ENCODE measurements at regions not wholly inside any gene's neighbourhood (a gene's known extent, or its start where the extent isn't known, plus 50 kb on each side); places are given as distances from the start of the nearest gene placed in this dataset.

DNA sequence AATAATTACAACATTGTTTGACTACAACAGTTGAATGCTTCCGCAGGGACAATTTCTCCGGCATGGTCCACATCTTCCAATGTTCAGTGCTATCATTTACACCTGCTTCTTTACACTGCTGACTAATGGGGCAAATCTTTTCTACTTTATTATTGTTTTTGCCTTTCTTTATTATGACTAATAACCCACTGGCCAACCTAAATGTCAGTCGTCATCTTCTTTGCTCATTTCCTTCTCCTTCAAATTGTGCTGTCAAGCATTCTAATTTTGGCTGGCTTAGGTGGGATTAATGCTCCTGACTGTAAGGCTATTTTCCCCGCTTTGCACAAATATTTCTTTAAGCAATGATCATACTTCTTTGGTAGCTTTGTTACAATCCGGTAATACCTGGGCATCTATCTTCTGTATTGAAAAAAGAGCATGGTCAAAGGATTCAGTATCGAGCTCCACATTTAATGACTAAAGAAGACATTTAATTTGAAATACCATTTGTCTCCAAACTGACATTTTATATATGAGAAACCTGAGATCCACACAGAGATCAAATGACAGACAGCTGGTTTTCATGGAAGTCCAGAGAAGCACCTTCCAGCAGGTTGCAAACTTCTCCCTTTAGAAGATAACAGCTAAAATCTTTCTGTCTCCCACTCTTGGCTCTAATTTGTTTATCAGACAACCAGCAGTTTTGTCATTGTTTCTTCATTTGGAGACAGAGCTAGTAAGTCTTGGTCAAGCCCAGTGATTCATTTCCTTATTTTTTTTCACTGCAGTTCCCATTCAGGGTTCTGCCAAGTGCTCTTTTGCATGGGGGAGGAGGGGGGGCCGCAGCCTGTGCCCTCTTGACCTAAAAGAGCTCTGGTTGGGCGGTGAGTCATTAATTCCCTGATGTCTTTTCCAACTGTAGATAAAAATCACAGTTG, 132.9 kb downstream of the SOCS6 start:
- TF ChIP-seq, protein P1, sequence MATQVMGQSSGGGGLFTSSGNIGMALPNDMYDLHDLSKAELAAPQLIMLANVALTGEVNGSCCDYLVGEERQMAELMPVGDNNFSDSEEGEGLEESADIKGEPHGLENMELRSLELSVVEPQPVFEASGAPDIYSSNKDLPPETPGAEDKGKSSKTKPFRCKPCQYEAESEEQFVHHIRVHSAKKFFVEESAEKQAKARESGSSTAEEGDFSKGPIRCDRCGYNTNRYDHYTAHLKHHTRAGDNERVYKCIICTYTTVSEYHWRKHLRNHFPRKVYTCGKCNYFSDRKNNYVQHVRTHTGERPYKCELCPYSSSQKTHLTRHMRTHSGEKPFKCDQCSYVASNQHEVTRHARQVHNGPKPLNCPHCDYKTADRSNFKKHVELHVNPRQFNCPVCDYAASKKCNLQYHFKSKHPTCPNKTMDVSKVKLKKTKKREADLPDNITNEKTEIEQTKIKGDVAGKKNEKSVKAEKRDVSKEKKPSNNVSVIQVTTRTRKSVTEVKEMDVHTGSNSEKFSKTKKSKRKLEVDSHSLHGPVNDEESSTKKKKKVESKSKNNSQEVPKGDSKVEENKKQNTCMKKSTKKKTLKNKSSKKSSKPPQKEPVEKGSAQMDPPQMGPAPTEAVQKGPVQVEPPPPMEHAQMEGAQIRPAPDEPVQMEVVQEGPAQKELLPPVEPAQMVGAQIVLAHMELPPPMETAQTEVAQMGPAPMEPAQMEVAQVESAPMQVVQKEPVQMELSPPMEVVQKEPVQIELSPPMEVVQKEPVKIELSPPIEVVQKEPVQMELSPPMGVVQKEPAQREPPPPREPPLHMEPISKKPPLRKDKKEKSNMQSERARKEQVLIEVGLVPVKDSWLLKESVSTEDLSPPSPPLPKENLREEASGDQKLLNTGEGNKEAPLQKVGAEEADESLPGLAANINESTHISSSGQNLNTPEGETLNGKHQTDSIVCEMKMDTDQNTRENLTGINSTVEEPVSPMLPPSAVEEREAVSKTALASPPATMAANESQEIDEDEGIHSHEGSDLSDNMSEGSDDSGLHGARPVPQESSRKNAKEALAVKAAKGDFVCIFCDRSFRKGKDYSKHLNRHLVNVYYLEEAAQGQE (IDR thresholded peaks at IDR 0.05; ENCODE audit: low read depth), result no peak
- TF ChIP-seq, protein P2, sequence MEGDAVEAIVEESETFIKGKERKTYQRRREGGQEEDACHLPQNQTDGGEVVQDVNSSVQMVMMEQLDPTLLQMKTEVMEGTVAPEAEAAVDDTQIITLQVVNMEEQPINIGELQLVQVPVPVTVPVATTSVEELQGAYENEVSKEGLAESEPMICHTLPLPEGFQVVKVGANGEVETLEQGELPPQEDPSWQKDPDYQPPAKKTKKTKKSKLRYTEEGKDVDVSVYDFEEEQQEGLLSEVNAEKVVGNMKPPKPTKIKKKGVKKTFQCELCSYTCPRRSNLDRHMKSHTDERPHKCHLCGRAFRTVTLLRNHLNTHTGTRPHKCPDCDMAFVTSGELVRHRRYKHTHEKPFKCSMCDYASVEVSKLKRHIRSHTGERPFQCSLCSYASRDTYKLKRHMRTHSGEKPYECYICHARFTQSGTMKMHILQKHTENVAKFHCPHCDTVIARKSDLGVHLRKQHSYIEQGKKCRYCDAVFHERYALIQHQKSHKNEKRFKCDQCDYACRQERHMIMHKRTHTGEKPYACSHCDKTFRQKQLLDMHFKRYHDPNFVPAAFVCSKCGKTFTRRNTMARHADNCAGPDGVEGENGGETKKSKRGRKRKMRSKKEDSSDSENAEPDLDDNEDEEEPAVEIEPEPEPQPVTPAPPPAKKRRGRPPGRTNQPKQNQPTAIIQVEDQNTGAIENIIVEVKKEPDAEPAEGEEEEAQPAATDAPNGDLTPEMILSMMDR (IDR thresholded peaks at IDR 0.05 in 2 of 3, conservative IDR thresholded peaks at IDR 0.05 in 1 of 3; ENCODE audit: borderline replicate concordance in 1 of 3, insufficient read depth in 1 of 3, low read depth in 2 of 3, low read length in 2 of 3), result no peak
- TF ChIP-seq, protein P3, sequence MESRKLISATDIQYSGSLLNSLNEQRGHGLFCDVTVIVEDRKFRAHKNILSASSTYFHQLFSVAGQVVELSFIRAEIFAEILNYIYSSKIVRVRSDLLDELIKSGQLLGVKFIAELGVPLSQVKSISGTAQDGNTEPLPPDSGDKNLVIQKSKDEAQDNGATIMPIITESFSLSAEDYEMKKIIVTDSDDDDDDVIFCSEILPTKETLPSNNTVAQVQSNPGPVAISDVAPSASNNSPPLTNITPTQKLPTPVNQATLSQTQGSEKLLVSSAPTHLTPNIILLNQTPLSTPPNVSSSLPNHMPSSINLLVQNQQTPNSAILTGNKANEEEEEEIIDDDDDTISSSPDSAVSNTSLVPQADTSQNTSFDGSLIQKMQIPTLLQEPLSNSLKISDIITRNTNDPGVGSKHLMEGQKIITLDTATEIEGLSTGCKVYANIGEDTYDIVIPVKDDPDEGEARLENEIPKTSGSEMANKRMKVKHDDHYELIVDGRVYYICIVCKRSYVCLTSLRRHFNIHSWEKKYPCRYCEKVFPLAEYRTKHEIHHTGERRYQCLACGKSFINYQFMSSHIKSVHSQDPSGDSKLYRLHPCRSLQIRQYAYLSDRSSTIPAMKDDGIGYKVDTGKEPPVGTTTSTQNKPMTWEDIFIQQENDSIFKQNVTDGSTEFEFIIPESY (IDR thresholded peaks at IDR 0.05; ENCODE audit: extremely low read depth, insufficient replicate concordance, low read length), result peak; percentile 67
- peak; percentile 77 for TF ChIP-seq YY1 (IDR thresholded peaks at IDR 0.05; ENCODE audit: extremely low read depth, insufficient replicate concordance, low read depth, low read length)
- TF ChIP-seq, protein P4, sequence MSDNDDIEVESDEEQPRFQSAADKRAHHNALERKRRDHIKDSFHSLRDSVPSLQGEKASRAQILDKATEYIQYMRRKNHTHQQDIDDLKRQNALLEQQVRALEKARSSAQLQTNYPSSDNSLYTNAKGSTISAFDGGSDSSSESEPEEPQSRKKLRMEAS (IDR thresholded peaks at IDR 0.05), result no peak

Measured in HCT116 (cell line).